ENCODE measurements at regions not wholly inside any gene's neighbourhood (a gene's known extent, or its start where the extent isn't known, plus 50 kb on each side); places are given as distances from the start of the nearest gene placed in this dataset.
"Not testable (repeated sequence)": the region's sequence is repeated elsewhere in the genome, so short reads cannot be mapped to it uniquely, and the experiment has no call there.

DNA sequence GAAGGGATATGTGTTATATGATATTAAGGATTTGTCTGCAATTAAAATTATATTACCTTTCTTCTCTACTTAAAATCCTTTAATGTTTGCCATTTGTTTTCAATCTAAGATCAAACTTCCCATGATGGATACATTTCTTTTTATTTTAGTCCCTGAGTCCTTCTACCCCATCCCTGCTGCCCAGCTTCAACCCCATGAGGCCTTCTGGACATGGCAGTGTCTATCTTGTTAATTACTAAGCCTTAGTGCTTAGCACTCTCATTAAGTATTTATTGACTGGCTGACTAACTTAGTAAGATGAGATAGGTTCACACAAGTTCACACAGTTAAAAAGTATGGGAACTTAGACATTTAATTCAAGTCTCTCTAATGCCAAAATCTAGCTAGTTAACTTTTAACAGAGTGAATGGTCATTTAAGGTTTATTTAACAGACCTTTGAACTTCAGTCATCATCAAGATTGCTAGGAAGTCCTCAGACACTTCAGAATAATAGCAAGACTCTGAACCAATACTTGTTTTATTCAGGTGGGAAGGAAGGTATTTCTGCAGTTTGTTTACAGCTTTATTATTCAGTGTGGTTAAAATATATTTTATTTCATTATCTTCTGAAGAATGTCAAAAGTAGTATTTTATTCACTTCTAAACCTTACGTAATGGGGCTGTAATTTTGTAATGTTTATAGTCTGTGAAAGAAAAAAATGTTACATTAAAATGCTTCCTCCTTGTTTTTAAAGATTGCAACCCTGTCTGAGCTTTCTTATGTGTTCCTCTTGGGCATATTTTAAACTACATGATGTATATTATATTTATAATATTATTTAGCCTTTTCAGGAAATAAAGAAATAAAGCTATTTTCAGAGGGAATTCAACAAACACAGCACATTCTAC is 848.9 kb downstream of the REEP3 start:
- in situ Hi-C loops (cut with HindIII; ENCODE audit: low sequenced_read_pairs) = no loop called here

DNA sequence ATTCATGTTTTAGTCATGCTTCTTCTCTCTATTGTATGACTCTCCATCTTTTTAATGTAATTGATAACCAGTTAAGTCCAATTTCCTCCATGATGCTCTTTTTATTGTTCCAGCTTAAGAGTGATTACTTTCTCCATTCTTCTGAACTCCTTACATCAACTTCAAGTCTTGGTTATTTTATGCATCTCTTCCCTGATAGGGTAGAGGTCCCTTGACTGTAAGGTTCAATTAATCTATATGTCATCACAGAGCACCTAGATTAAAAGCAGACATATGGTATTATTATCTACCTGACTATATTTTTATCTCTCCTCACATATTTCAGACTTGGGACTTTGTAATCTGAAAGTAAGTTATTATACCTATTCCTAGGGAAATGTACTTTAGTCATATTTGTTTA is 853.1 kb downstream of the REEP3 start:
- in situ Hi-C loops (cut with HindIII; ENCODE audit: low sequenced_read_pairs) = no loop called here

DNA sequence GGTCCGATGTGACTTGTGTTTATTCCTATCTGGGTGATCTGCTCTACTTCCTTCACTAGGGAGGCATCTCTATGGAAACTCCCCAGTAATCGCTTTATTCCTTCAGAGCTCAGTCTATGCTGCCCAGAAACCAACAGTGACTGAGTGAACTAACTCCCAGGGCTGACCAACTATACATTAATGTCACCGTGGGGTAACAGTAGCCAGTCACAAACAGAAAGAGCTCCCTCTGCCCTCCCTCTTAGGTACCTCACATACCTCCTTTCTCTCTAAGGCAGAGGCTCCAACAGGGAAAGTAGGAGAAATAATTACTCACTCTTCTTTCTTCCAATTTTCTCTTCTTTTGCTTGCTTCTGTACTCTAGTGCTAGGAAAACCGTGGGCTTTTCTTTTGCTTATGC is 855.0 kb downstream of the REEP3 start:
- in situ Hi-C loops (cut with HindIII; ENCODE audit: low sequenced_read_pairs) = no loop called here

DNA sequence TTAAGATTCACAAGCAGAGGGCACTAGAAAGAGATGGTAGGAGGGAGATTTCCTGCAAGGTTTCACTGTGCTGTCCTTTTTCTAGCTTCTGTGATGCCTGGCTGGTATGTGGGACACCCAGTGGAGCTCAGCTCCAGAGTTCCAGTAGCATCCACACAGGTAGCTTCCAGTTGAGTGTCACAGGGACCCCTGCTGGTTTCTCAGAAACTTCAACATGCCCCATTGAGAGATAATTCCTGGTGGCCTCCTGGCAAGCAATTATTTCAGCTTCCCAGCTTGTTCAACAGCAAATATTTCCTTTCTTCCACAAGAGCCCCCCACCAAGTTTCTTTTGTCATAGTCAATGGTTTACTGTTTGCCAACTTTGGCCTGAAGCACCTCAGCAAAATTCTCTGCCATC is 858.7 kb downstream of the REEP3 start:
- in situ Hi-C loops (cut with HindIII; ENCODE audit: low sequenced_read_pairs) = no loop called here

DNA sequence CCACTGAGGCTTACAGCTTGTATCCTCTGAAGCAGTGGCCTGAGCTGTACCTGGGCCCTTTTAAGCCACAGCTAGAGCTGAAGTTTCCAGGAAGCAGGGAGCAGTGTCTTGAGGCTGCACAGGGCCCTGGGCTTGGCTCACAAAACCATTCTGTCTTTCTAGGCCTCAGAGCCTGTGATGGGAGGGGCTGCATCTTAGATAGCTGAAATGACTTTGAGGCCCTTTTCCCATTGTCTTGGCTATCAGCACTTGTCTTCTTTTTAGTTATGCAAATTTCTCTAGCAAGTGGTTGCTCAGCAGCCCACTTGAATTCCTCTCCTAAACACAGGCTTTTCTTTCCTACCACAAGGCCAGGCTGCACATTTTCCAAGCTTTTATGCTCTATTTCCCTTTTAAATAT is 864.2 kb downstream of the REEP3 start:
- in situ Hi-C loops (cut with HindIII; ENCODE audit: low sequenced_read_pairs) = no loop called here

DNA sequence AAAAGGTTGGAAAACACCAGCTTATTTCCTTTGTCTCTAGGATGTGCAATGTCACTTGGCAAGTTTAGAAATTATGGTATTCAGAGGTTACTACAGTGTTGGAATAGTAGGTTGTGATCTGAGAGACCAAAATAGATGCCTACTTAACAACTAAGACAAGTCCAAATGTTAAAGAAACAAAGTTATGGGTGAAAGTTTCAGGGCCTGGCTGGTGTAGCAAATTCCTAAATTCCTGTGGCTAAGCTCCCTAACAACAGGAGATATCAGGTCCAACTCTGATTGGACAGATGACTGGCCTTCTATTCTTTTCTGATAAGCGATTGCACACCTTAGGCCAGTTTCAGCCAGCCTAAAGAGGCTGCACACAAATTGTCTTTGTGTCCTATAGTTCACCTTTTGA is 873.5 kb downstream of the REEP3 start:
- in situ Hi-C loops (cut with HindIII; ENCODE audit: low sequenced_read_pairs) = no loop called here

DNA sequence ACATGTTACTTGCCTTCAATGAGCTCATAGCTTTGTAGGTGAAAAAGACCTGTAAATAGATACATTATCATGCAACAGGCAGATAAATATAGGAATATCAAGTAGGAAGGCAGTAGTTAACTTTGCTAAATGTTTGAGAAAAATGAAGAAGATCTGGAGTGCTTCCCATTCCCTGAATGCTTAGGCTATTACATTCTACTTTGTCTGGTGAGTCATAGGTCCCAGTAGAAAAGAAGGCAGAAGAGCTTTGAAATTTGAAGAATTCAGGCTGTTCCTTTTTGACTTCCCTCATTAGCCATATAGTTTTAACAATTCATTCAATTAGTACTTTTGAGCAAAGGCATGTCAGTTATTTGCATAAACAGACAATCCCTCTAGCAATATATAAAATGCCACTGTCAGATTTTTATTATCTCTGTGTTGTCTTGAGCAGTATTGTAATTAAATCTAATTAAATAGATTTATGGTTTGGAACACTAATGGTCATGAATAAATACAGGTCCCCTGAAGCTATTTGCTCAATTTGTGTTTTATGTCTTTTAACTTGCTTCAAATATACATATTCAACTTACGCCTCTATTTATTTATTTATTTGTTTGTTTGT is 875.0 kb downstream of the REEP3 start:
- in situ Hi-C loops (cut with HindIII; ENCODE audit: low sequenced_read_pairs) = no loop called here

DNA sequence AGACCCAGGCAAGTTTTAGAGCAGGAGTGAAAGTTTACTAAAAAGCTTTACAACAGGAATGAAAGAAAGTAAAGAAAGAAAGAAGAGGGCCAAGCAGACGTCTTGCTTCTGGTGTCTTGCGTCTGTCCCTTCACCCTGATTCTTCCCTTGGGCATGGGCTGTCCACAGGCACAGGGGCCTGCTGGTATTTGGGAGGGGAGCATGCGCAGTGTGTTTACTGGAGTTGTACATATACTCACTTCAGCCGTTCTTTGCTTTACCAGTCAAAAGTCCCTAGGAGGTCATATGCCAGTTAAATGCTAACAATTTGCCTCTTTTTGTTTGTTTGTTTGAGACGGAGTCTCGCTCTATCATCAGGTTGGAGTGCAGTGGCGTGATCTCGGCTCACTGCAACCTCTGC is 875.9 kb downstream of the REEP3 start:
- in situ Hi-C loops (cut with HindIII; ENCODE audit: low sequenced_read_pairs) = no loop called here

DNA sequence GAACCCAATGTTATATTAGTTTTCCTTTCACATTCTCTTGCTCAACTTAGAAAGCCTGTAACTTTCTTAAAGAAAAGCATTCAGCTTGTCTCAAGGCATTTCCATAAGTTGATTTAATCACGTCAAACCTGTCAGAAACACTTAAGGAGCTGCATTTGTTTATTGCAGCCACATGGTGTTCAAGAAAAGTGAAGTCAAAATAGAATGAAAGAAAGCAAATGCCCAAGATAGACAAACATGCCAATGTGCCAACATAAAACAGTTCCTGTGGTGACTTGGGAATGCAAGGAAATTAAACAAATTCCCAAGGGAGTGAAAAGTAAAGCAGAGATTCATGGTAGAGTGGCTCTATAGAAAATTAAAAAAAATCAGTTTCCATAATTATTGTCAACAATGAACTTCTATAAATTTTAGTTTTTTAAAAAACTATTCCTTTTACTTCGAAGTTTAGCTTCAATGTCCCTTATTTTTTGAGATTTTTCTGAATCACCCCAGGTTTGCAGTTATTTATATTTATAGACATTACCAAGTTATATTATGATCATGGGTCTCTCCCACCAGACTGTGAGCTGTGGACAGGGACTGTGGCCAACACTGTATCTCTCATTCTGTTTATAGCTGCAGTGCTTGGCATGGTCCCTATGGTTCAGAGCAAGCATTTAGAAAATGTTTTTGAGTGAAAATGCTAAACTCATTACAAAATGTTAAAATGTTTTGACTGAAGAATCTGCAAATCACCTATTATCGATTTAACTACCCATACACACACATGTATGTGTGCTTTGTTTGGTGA is 887.4 kb downstream of the REEP3 start:
- in situ Hi-C loops (cut with HindIII; ENCODE audit: low sequenced_read_pairs) = no loop called here

DNA sequence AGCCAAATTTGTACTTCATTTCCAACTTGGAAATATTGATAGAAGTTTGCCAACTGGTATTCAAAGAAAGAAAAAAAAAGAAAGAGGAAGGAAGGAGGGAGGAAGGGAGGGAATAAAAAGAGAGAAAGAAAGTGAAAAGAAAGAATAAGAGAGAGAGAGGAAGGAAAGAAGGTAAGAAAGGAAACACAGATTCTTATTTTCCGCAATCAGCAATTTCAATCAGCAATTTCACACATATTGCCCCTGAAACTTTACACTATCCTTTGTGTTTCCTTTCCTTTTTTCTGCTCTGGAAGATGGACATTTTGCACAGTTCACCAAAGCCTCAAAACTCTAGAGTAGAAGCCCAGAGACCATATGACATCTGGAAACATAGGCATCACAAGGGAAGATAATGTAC is 888.1 kb downstream of the REEP3 start:
- in situ Hi-C loops (cut with HindIII; ENCODE audit: low sequenced_read_pairs) = no loop called here

DNA sequence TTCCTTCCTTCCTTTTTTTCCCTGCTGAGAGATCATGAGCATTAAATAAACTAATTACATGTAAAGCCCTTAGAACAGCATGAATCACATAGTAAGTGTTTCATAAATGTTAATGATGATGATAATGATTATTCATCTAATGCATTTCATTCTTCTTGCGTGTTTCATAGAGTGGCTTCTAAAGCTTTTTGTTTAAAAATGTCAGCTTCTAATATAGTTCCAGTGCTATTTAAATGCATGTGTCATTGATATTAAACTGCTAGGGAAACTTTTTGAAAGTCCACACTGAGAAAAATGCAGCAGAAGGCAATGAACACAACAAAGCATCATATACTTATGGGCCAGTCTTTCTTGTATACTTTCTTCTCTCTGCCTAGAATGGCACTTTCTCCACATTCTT is 894.8 kb downstream of the REEP3 start:
- in situ Hi-C loops (cut with HindIII; ENCODE audit: low sequenced_read_pairs) = no loop called here

DNA sequence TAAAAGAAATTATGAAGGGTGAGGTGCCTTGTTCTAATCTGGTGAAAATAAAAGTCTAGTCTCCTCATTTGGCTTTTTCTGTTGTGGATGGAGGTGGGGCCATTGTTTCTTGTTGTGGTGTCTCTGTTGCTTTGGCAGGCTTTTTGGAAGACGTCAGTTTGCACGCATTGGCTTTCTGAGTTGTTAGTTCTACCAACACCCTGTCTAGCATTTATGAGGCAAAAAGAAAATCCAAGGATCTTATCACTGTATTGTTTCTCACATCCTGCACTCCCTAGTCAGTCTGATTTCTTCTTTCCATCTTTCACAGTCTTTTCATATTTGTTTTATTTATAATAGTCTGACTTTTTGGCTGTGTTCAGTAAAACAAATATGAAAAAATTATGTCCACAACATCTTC is 898.3 kb downstream of the REEP3 start:
- in situ Hi-C loops (cut with HindIII; ENCODE audit: low sequenced_read_pairs) = no loop called here

DNA sequence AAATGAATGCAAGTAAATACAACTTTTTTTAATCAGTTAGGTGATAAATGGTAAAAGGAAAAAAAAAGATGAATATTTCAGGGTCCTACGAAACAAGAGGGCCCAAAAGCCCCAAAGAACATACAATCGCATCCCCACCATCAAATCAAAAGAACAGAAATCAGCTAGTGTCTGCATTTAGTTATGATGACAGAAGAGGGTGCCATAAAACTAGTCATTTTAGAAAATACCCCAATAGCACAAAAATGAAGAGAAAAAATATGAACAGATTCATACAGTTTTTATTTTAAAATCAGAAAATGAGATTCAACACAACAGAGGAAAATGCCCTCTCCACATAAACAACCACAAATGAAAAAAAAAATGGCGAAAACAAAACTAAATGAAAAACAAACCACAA is 905.5 kb downstream of the REEP3 start:
- in situ Hi-C loops (cut with HindIII; ENCODE audit: low sequenced_read_pairs) = no loop called here

DNA sequence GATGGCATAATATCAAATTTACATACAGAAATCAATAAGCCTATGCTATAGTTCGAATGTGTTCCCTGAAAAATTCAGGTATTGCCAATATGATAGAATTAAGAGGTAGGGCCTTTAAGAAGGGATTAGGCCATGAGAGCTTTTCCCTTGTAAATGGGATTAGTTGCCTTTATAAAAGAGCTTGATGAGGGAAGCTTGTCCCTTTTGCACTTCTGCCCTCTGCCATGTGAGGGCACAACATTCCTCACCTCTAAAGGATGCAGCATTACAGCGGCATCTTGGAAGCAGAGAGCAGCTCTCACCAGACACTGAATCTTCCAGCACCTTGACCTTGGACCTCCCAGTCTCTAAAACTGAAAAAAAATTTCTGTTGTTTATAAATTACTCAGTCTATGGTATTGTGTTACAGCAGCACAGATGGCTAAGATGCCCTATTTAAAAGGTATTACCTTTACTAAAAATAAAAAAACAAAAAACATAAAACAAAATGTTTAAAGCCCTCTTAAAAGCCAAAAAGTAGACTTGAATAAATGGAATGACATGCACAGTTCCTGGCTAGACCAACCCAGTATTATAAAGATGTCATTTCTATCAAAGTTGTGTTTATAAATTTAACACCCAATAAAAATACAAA is 909.6 kb downstream of the REEP3 start:
- in situ Hi-C loops (cut with HindIII; ENCODE audit: low sequenced_read_pairs) = no loop called here

DNA sequence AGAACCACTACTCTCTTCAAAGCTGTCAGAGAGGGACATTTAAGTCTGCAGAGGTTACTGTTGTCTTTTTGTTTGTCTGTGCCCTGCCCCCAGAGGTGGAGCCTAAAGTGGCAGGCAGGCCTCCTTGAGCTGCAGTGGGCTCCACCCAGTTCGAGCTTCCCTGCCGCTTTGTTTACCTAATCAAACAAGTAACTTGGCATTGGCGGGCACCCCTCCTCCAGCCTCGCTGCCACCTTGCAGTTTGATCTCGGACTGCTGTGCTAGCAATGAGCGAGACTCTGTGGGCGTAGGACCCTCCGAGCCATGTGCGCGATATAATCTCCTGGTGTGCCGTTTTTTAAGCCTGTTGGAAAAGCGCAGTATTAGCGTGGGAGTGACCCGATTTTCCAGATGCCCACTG is 920.7 kb downstream of the REEP3 start:
- in situ Hi-C loops (cut with HindIII; ENCODE audit: low sequenced_read_pairs) = not testable (repeated sequence)

DNA sequence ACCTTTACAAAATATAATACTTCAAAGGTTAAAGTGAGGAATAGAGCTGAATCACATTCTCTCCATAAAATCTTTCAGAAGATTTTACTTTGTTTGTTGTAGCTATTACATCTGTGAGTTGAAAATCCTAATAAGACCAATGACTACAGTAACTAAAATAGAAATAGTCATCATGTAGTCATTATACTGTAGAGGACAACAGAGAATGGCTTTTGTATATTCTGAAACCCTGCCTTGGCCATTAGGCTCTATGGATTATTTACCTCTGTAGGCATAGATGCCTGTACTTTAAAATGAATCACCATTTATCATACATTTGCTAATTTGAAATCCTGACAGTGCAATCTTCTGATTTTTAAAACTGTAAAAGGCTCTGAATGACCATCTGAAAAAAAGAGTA is 923.0 kb downstream of the REEP3 start:
- in situ Hi-C loops (cut with HindIII; ENCODE audit: low sequenced_read_pairs) = no loop called here

DNA sequence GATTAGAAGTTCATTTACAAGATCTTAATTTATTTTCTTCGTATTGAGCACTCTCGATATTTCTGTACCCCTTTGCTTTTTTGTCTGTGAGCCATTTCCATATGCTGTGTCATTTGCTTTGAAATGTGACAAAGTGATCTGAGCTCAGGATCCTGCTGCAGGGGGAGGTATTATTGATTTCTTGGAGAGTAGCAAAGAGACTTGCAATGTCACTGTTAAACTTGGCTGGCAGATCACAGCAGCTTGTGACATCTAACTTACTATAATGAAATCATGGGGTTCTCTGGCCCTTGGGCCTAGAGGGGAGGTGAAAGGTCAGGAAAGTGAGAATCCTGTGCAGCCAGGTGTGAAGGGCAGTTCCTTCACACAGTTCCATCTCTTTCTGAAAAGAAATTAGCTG is 923.4 kb downstream of the REEP3 start:
- in situ Hi-C loops (cut with HindIII; ENCODE audit: low sequenced_read_pairs) = no loop called here

DNA sequence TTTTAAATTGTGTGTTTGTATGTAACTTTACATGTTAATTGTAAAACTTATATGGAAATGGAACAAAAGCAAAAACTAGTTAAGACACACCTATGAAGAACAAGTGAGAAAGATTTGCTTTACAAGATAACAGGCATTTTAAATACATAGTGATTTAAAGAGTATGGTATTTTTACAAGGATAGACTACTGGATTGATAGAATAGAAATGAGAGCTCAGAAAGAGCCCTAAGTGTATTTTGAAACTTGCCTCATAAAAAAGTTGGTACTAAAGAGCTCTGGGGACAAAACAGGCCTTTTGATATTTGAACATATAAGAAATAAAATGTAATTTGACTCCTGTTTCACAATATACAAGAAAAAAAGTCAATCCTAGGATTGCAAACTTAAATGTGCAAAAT is 928.4 kb downstream of the REEP3 start:
- in situ Hi-C loops (cut with HindIII; ENCODE audit: low sequenced_read_pairs) = no loop called here

DNA sequence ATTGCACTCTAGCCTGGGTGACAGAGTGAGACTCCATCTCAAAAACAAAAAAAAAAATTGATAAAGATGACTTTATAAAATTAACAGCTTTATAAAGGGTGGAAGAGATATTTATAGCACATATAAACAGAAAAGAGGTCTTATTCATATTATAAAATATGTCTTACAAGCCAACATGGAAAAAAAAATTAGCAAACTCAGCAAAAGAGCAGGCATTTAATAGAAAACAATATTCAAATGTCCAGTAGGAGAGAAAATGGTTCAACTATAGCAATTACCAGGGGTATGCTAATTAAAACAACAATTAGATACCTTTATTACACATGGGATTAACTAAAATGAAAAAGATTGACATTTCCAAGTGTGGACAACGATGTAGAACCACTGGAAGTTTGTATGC is 929.1 kb downstream of the REEP3 start:
- in situ Hi-C loops (cut with HindIII; ENCODE audit: low sequenced_read_pairs) = no loop called here

DNA sequence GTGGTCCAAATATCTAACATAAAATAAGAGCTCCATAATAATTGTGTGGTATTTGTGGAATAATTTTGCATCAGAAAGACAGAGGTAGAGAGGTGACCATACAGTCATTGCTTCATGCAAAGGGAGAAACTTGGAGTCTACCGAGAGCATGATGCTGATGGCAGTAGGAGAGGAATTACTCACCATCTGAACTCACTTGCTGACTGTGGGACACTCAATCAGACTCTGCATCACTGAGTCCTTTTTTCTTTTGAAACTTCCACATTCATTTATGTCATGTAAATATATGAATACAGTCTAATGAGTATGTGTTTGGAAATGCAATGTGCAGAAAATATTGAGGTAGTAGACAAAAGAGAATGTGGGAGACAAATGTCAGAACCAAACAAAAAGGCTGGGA is 933.8 kb downstream of the REEP3 start:
- in situ Hi-C loops (cut with HindIII; ENCODE audit: low sequenced_read_pairs) = no loop called here

DNA sequence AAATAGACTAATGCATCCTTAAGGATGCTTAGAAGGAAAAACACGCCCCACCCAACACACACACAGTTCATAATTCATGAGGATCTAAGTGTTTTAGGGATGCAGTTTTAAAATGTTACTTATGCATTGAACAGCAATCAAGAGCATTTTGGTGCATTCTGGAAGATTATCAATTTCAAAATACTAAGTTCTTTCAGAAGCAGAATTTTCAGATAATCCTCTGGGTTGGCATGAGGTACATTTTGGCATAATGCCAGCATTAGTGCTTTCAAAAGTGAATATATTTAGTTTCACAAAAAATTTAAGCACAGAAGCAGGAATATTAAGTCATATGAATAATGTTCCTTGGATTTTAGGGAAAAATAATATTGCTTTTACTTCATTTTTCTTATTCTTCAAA is 937.1 kb downstream of the REEP3 start:
- in situ Hi-C loops (cut with HindIII; ENCODE audit: low sequenced_read_pairs) = no loop called here
